ENCODE measurements at regions not wholly inside any gene's neighbourhood (a gene's known extent, or its start where the extent isn't known, plus 50 kb on each side); places are given as distances from the start of the nearest gene placed in this dataset.
A peak's percentile ranks its signal among the peaks of the same experiment; 100 is the strongest.

GRCh38 chr7:156474241-156474743, 166.3 kb upstream of the RNF32 start:
- DNase-seq = no peak

- peak; percentile 7 to 30 for DNase-seq
Observed at GRCh38 chr7:156473476-156474240, 166.9 kb upstream of the RNF32 start.

DNA sequence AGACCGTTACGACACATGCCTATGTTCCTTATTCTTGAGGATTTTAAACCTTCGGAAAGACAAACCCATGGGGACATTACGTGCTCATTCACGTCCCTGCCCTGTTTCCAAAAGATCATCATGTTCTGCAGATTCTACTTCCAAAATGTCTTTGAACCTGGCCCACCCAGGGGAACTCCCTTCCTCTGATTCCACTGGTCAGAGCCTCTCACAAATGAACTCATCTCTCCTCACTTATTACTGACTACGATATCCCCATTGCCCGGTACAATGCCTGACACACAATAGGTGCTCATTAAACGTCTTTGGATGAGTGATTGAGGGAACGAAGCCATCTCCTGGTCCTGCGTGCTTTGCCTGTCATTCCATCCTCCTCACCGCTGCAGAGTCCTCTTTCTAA, 168.3 kb upstream of the RNF32 start:
- DNase-seq = no peak

GRCh38 chr7:156470399-156471320, 169.9 kb upstream of the RNF32 start:
- DNase-seq = no peak

- DNase-seq = no peak
Observed at GRCh38 chr7:156466955-156467625, 173.5 kb upstream of the RNF32 start.

GRCh38 chr7:156466272-156466671, 174.3 kb upstream of the RNF32 start:
- no peak for DNase-seq

- no peak for DNase-seq
Observed at GRCh38 chr7:156465186-156465585, 175.4 kb upstream of the RNF32 start.

DNA sequence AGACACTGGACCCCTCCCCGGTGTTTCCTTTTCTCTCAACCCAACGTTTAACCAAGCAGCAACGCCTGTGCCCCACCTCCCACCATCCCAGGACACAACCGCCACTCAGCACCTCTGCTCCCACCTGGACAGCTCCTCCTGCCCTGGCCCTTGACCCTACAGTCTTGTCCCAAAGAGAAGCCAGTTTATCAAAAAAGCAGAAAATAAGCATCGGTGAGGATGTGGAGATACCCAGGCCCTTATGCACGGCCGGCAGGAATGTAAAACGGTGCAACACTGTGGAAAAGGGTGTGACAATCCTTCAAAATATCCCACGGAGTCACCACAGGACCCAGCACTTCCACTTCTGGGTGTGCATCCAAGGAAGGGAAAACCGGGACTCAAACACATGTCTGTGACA, 176.2 kb upstream of the RNF32 start:
- DNase-seq = no peak

DNA sequence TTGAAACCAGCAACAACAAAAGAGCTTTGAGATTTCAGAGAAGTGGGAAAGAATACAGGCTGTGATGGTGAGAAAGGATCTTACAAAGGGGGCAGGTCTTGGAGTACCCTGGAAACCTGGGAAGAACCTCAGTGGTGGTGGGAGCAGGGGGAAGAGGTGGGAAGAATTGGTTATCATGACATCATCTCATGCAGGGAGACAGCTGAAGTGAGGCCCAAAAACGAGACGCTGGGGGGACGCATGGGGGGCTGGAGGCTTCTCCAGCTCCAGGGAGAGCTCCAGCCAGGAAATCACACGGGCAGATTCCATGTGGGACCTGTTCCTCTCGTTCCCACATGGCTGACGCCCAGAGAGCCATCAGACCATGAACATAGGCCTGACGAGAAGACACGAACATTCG, 177.3 kb upstream of the RNF32 start:
- DNase-seq = no peak

GRCh38 chr7:156461881-156462665, 178.5 kb upstream of the RNF32 start:
- no peak for DNase-seq

GRCh38 chr7:156460858-156461627, 179.5 kb upstream of the RNF32 start:
- no peak for DNase-seq

GRCh38 chr7:156459582-156459981, 181.0 kb upstream of the RNF32 start:
- DNase-seq = no peak

DNA sequence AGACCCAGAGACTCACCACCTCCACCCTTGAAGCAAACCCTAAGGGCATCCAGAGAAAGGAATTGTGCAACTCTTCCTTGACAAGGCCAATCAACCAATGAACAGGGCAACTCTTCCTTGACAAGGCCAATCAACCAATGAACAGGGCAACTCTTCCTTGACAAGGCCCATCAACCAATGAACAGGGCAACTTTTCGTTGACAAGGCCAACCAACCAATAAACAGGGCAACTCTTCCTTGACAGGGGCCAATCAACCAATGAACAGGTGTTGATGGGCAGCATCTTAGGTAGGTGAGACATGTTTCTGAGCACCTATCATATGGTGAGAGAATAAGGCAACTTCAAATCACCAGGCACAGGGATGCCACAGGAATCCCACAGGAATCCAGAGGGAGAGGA, 181.5 kb upstream of the RNF32 start:
- DNase-seq = no peak

DNA sequence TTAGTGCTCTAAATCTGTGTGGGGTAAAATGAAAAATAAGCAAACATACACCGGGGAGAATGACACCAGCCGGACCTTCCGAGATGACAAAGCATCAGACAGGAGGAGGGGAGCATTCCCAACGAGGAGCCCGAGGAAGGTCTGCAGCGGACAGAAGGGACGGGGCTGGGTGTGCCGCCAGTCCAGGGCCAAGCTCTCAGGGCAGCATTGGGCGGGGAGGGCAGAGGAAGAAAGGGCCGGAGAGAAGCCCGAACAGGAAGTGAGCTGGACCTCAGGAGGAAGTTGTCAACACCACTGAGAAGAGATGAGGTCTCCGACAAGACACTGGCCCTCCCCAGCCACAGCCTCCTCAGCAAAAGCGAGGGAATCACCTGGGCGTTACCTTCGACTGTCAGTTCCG, 182.6 kb upstream of the RNF32 start:
- no peak for DNase-seq

GRCh38 chr7:156456503-156457115, 184.0 kb upstream of the RNF32 start:
- DNase-seq = no peak

DNA sequence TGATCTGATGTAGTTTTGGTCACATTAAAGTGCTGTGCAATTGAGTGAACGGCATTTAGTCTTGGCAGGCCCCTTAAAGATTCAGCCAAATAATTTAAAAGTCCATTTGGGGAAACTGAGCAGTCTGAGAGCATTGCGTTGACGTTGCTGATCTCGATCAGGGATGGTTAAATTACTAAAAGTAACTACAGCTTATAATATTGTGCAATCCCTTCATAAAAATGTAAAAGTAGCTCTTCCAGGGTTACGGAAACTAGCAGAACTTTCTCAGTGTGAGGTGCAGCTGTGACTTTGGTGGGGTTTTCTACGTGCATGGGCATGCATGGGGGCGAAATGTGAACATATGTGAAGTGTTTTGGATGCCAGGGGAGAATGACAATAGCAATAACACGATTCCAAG, 184.5 kb upstream of the RNF32 start:
- no peak for DNase-seq

- no peak for DNase-seq
Observed at GRCh38 chr7:156450473-156450872, 190.1 kb upstream of the RNF32 start.

- DNase-seq = no peak
Observed at GRCh38 chr7:156448918-156449317, 191.7 kb upstream of the RNF32 start.

DNA sequence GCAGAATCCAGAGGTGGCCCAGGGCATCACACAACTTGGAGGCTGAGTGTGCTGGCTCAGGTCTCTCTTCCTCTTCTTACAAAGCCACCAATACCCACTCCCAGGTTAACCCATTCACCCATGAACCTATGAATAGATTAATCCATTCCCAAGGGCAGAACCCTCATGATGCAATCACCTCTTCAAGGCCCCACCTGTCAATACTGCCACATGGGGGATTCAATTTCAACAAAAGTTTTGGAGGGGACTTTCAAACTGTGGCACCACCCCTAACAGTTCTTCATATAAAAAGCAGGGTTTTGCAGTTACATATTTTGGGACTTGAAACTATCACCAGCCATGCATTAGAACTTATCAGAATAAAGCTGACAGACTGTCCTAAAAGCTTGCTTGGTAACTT, 193.6 kb upstream of the RNF32 start:
- DNase-seq = no peak

GRCh38 chr7:156445997-156446761, 194.4 kb upstream of the RNF32 start:
- DNase-seq = no peak

Measured in NCI-H2081 (cell line).